ENCODE measurements at regions not wholly inside any gene's neighbourhood (a gene's known extent, or its start where the extent isn't known, plus 50 kb on each side); places are given as distances from the start of the nearest gene placed in this dataset.

GRCh38 chr14:34335968-34336367 lies 126.1 kb downstream of the SPTSSA start (continued):
- TF ChIP-seq CTCF (IDR thresholded peaks at IDR 0.05) (no peak), PBX3 (IDR thresholded peaks at IDR 0.05) (no peak), CEBPB (IDR thresholded peaks at IDR 0.05) (no peak), BHLHE40 (IDR thresholded peaks at IDR 0.05; ENCODE audit: low read depth, low read length) (no peak)

- H3K4me3 ChIP-seq: no peak overlapping the region
- DNase-seq (ENCODE audit: low read depth in 1 of 2, low spot score in 1 of 2) (no peak), ATAC-seq (no peak), FAIRE-seq (no peak)
- ChIA-PET CTCF (interaction anchor here (1.4 to 2.5 kb wide), 2 partner anchors 10 to 164 kb away, joined by 3 to 11 read pairs; no protein-coding TSS in a partner anchor), POLR2A (no interaction called here)
- TF ChIP-seq NFE2L2 (conservative IDR thresholded peaks at IDR 0.05; ENCODE audit: low read length) (no peak), ATOH8 (CRISPR knock-in tag; IDR thresholded peaks at IDR 0.05; ENCODE audit: low read depth) (no peak), ZC3H11A (IDR thresholded peaks at IDR 0.05) (no peak), JUNB (IDR thresholded peaks at IDR 0.05) (no peak), RFX5 (IDR thresholded peaks at IDR 0.05) (no peak), RAD21 (conservative IDR thresholded peaks at IDR 0.05 in 1 of 2, IDR thresholded peaks at IDR 0.05 in 1 of 2) (no peak), RARB (CRISPR knock-in tag; IDR thresholded peaks at IDR 0.05) (no peak), NR3C1 (IDR thresholded peaks at IDR 0.05) (no peak), HEYL (CRISPR knock-in tag; IDR thresholded peaks at IDR 0.05) (no peak), HDAC2 (IDR thresholded peaks at IDR 0.05) (no peak), CHD2 (IDR thresholded peaks at IDR 0.05; ENCODE audit: low read length, partially characterized antibody) (no peak), PHF8 (IDR thresholded peaks at IDR 0.05; ENCODE audit: borderline replicate concordance, low read depth) (no peak), FOXS1 (CRISPR knock-in tag; IDR thresholded peaks at IDR 0.05) (no peak), MYC (IDR thresholded peaks at IDR 0.05; ENCODE audit: borderline replicate concordance, low read length) (no peak), ESRRA (IDR thresholded peaks at IDR 0.05; ENCODE audit: borderline replicate concordance, low read length) (no peak), CEBPB (IDR thresholded peaks at IDR 0.05) (no peak), FOSL2 (IDR thresholded peaks at IDR 0.05) (no peak), FOSL2 (CRISPR knock-in tag; IDR thresholded peaks at IDR 0.05) (no peak), HOXA7 (CRISPR knock-in tag; IDR thresholded peaks at IDR 0.05) (no peak), RCOR1 (IDR thresholded peaks at IDR 0.05; ENCODE audit: low read depth, low read length) (no peak), HOXB13 (CRISPR knock-in tag; IDR thresholded peaks at IDR 0.05; ENCODE audit: low read depth) (no peak)
- H3K4me1 ChIP-seq: peaks cover 22% of the 10 kb centered on the region
- no peak overlapping the region for H3K4me2 ChIP-seq
- H3K9me3 ChIP-seq: no peaks in the 10 kb centered on the region
- peak overlapping the region; percentile 6 to 45; a peak in 3 of 6 replicates for H3K27ac ChIP-seq
These were observed 127.7 kb downstream of the SPTSSA start for GRCh38 chr14:34334329-34334728.
